ENCODE measurements at regions not wholly inside any gene's neighbourhood (a gene's known extent, or its start where the extent isn't known, plus 50 kb on each side); places are given as distances from the start of the nearest gene placed in this dataset.

DNA sequence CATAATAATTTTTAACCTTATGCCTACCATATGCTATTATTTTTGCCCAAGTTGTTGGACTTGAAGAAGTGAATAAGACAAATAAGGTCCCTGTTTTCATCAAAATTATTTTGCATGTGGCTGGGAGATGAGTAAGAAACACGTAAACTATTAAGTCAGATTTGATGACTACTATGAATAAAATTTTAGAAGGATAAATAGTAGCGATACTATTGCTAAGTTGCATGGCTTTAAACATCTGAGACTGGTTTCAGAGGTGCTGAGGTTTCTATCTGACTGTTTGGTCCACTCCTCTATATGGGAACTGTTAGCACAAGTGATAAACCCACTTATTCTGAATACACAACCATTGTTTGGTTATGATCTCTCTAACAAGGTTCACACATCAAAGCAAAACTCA is 674.3 kb upstream of the MDGA2 start:
- no peak for TF ChIP-seq ZFX (IDR thresholded peaks at IDR 0.05)
- TF ChIP-seq EZH2 (IDR thresholded peaks at IDR 0.05): no peak
- no peak for TF ChIP-seq CTCF (IDR thresholded peaks at IDR 0.05 in 2 of 3, conservative IDR thresholded peaks at IDR 0.05 in 1 of 3; ENCODE audit: borderline replicate concordance in 1 of 3, insufficient read depth in 1 of 3, low read depth in 2 of 3, low read length in 2 of 3)
- no peak for TF ChIP-seq EZH2phosphoT487 (IDR thresholded peaks at IDR 0.05; ENCODE audit: borderline replicate concordance)
- no peak for TF ChIP-seq RAD21 (IDR thresholded peaks at IDR 0.05; ENCODE audit: low read depth)
- no peak for TF ChIP-seq POLR2AphosphoS5 (IDR thresholded peaks at IDR 0.05; ENCODE audit: low read depth, low read length)
- TF ChIP-seq SRF (IDR thresholded peaks at IDR 0.05; ENCODE audit: low read depth): no peak
